Endodermal cell (in vitro differentiated cells): ENCODE measurements at regions not wholly inside any gene's neighbourhood (a gene's known extent, or its start where the extent isn't known, plus 50 kb on each side); places are given as distances from the start of the nearest gene placed in this dataset.
A peak's percentile ranks its signal among the peaks of the same experiment; 100 is the strongest.
"Not testable (repeated sequence)": the region's sequence is repeated elsewhere in the genome, so short reads cannot be mapped to it uniquely, and the experiment has no call there.

Experiments used
- DNase-seq: peaks from one replicate; pipeline ENCODE4 v3.0.0-alpha.2; 2017
- H3K27ac ChIP-seq: 2 replicates; pipeline ENCODE4 v1.5.1; 2013; ENCODE audit warnings: mild to moderate bottlenecking, low read depth, low read length, moderate library complexity
- H3K27me3 ChIP-seq: 2 replicates; pipeline ENCODE4 v1.6.1; 2013; ENCODE audit warnings: mild to moderate bottlenecking, low read length, moderate library complexity; ENCODE audit not compliant: insufficient read depth, control insufficient read depth, poor library complexity, severe bottlenecking
- H3K36me3 ChIP-seq: 2 replicates; pipeline ENCODE4 v1.7.0; 2013; ENCODE audit warnings: mild to moderate bottlenecking, low read length, moderate library complexity; ENCODE audit not compliant: control insufficient read depth, insufficient read depth
- H3K4me1 ChIP-seq: one replicate; pipeline ENCODE4 v1.7.0; 2013; ENCODE audit warnings: low read length; ENCODE audit not compliant: control insufficient read depth, insufficient read depth
- H3K4me3 ChIP-seq: 2 replicates; pipeline ENCODE4 v1.5.1; 2013; ENCODE audit warnings: mild to moderate bottlenecking, low read length, moderate library complexity
- H3K9ac ChIP-seq: 2 replicates; pipeline ENCODE4 v1.6.1; 2013; ENCODE audit warnings: mild to moderate bottlenecking, low read length, moderate library complexity; ENCODE audit not compliant: poor library complexity, severe bottlenecking; ENCODE audit errors: extremely low read depth
- H3K9me3 ChIP-seq: 2 replicates; pipeline ENCODE4 v1.6.1; 2013; ENCODE audit warnings: mild to moderate bottlenecking, low read length, moderate library complexity; ENCODE audit not compliant: control insufficient read depth
- H3K27ac Mint-ChIP-seq: 2 replicates; pipeline ENCODE4 v1.8.0; 2020; ENCODE audit warnings: mixed read lengths
- H3K27me3 Mint-ChIP-seq: 2 replicates; pipeline ENCODE4 v1.8.0; 2021; ENCODE audit warnings: mild to moderate bottlenecking, mixed read lengths; ENCODE audit not compliant: insufficient read depth
- H3K36me3 Mint-ChIP-seq: 2 replicates; pipeline ENCODE4 v1.8.0; 2020; ENCODE audit warnings: low read depth, mixed read lengths
- H3K4me1 Mint-ChIP-seq: 2 replicates; pipeline ENCODE4 v1.8.0; 2020; ENCODE audit warnings: mixed read lengths
- H3K4me3 Mint-ChIP-seq: 2 replicates; pipeline ENCODE4 v1.8.0; 2020; ENCODE audit warnings: mild to moderate bottlenecking, moderate library complexity, mixed read lengths
- H3K9me3 Mint-ChIP-seq: 2 replicates; pipeline ENCODE4 v1.8.0; 2020; ENCODE audit warnings: mild to moderate bottlenecking, mixed read lengths
- CTCF ChIP-seq: fragments of 200-600 bp; sonication (generic); conservative IDR thresholded peaks from 2 replicates; pipeline ENCODE4 v1.5.0; 2021; ENCODE audit warnings: antibody characterized with exemption, mild to moderate bottlenecking
- WGBS, 2 experiments: methylation state at CpG; one replicate each; pipeline versions ENCODE4 v1.1.5 to v1.1.7; 2013; ENCODE audit warnings: missing lambda C conversion rate in 2 of 2, mixed read lengths in 1 of 2; ENCODE audit not compliant: insufficient coverage in 1 of 2, insufficient read length in 1 of 2; 5-methylcytosine and 5-hydroxymethylcytosine counted together

GRCh38 chr5:94086635-94087034 lies 345.2 kb upstream of the POU5F2 start:
- H3K36me3 ChIP-seq, H3K9me3 ChIP-seq, H3K27ac Mint-ChIP-seq, H3K9ac ChIP-seq, H3K9me3 Mint-ChIP-seq, H3K4me1 Mint-ChIP-seq, H3K4me3 Mint-ChIP-seq, H3K27ac ChIP-seq, H3K36me3 Mint-ChIP-seq, H3K27me3 Mint-ChIP-seq, H3K4me3 ChIP-seq, H3K4me1 ChIP-seq, H3K27me3 ChIP-seq: not testable (repeated sequence)
- TF ChIP-seq CTCF = peak; percentile 77
- 92 to 100% methylated on average over 1 to 8 of the region's 8 CpGs for WGBS, 2 experiments
- peak; percentile 54 for DNase-seq

GRCh38 chr5:94086194-94086593 lies 344.8 kb upstream of the POU5F2 start:
- H3K4me1 ChIP-seq = no peaks in the 10 kb centered on the region
- no peak for TF ChIP-seq CTCF
- DNase-seq = no peak
- H3K9me3 ChIP-seq = no peaks in the 10 kb centered on the region
- no peaks in the 10 kb centered on the region for H3K4me1 Mint-ChIP-seq
- H3K27ac ChIP-seq = no peak overlapping the region
- H3K9ac ChIP-seq = no peak overlapping the region
- no peak overlapping the region for H3K4me3 Mint-ChIP-seq
- H3K9me3 Mint-ChIP-seq = no peaks in the 10 kb centered on the region
- H3K27me3 Mint-ChIP-seq = no peaks in the 10 kb centered on the region
- H3K27me3 ChIP-seq = no peaks in the 10 kb centered on the region
- no peak overlapping the region for H3K27ac Mint-ChIP-seq
- H3K36me3 Mint-ChIP-seq = no peaks in the 10 kb centered on the region
- no peaks in the 10 kb centered on the region for H3K36me3 ChIP-seq
- WGBS, 2 experiments = 100% methylated on average over 2 of the region's 2 CpGs; no CpG with 5 or more reads in 1 of the 2 experiments
- no peak overlapping the region for H3K4me3 ChIP-seq

GRCh38 chr5:94082405-94082804 lies 341.0 kb upstream of the POU5F2 start:
- H3K9me3 Mint-ChIP-seq = no peaks in the 10 kb centered on the region
- Histone ChIP-seq H3K36me3 (no peaks in the 10 kb centered on the region), H3K27me3 (no peaks in the 10 kb centered on the region), H3K4me3 (no peak overlapping the region), H3K9me3 (no peaks in the 10 kb centered on the region), H3K9ac (no peak overlapping the region), H3K27ac (no peak overlapping the region), H3K4me1 (no peaks in the 10 kb centered on the region)
- DNase-seq = no peak
- no peaks in the 10 kb centered on the region for H3K27me3 Mint-ChIP-seq
- TF ChIP-seq CTCF = no peak
- H3K4me3 Mint-ChIP-seq = no peak overlapping the region
- H3K4me1 Mint-ChIP-seq = peaks cover 4% of the 10 kb centered on the region
- no peaks in the 10 kb centered on the region for H3K36me3 Mint-ChIP-seq
- no peak overlapping the region for H3K27ac Mint-ChIP-seq
